ENCODE measurements at regions not wholly inside any gene's neighbourhood (a gene's known extent, or its start where the extent isn't known, plus 50 kb on each side); places are given as distances from the start of the nearest gene placed in this dataset.

DNA sequence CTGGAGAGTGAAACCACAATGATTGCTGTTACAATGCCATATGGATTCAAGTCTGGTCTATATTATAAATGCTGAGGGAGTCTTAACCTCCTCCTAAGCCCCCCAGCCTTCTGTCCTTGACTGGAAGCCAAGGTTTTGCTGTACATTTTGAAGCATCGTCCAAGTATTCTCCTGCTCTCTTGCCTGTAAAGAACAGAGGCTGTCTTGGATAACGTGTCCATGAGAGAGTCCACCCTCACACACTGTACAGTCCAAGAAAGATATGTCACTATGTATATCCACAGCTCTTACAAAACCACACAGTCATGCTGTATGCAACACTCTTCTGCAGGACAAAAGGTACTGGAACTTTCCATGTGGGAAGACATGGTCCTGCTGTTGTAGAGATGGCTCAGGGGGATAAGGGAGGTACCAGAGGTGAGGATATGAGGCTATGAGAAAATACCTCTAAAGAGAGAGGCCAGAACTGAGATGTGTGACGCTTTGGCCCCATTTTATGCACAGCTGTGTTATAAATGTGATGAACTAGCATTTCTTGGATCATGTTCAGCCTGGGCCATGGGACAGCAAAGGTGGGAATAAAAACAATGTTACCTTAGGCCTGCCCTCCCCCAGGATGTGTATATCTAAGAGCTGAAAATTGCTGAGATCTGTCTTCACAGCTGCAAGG is 678.6 kb downstream of the IQCM start:
- Histone ChIP-seq H3K4me1 (no peaks in the 10 kb centered on the region), H3K9me3 (no peaks in the 10 kb centered on the region), H3K4me3 (no peak overlapping the region), H3K36me3 (replicated peaks) (no peaks in the 10 kb centered on the region), H3K27me3 (ENCODE audit: low read depth) (no peaks in the 10 kb centered on the region)
- in situ Hi-C loops (cut with MboI; ENCODE audit: low sequenced_read_pairs), result no loop called here
- DNase-seq (ENCODE audit: low spot score in 2 of 2), result no peak

DNA sequence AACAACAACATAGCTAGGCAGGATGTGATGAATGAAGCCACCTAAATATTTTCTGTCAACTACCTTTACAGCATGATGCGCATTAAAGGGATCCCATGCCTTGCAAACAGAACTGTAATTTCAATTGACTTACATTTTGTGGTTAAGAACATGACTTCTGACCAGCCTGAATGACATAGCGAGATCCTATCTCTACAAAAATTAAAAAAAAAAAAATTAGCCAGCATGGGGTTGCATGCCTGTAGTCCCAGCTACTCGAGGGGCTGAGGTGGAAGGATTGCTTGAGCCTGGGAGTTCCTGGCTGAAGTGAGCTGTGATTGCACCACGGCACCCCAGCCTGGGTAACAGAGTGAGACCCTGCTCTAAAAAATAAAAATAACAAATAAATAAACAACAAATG is 680.6 kb downstream of the IQCM start:
- H3K4me3 ChIP-seq, result no peak overlapping the region
- no peaks in the 10 kb centered on the region for H3K27me3 ChIP-seq (ENCODE audit: low read depth)
- no peak for DNase-seq (ENCODE audit: low spot score in 2 of 2)
- in situ Hi-C loops (cut with MboI; ENCODE audit: low sequenced_read_pairs), result no loop called here
- no peaks in the 10 kb centered on the region for H3K9me3 ChIP-seq
- no peaks in the 10 kb centered on the region for H3K4me1 ChIP-seq
- H3K36me3 ChIP-seq (replicated peaks), result no peaks in the 10 kb centered on the region

DNA sequence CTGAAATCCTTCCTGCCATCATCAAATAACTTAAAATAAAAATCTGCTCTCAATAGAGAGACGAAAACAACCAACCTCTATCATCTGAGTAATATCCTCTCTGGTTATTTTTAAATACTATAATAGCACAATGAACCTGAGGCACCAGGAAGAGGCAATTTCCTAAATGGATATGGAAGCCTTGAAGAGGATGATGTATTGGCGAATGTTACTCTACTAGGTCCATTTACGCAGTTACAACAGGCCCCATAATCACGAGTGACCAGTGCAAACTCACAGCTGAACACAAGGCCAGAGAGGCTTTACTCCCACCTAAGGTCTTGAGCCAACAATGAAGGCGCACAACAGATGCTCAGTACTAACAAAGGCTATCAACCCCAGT is 678.8 kb upstream of the NR3C2 start:
- Histone ChIP-seq H3K36me3 (replicated peaks) (no peaks in the 10 kb centered on the region), H3K4me1 (no peaks in the 10 kb centered on the region), H3K27me3 (ENCODE audit: low read depth) (peaks cover 3% of the 10 kb centered on the region; the same call in 1 of the 2 replicates), H3K4me3 (no peak overlapping the region), H3K9me3 (no peaks in the 10 kb centered on the region)
- in situ Hi-C loops (cut with MboI; ENCODE audit: low sequenced_read_pairs), result no loop called here
- DNase-seq (ENCODE audit: low spot score in 2 of 2), result no peak

DNA sequence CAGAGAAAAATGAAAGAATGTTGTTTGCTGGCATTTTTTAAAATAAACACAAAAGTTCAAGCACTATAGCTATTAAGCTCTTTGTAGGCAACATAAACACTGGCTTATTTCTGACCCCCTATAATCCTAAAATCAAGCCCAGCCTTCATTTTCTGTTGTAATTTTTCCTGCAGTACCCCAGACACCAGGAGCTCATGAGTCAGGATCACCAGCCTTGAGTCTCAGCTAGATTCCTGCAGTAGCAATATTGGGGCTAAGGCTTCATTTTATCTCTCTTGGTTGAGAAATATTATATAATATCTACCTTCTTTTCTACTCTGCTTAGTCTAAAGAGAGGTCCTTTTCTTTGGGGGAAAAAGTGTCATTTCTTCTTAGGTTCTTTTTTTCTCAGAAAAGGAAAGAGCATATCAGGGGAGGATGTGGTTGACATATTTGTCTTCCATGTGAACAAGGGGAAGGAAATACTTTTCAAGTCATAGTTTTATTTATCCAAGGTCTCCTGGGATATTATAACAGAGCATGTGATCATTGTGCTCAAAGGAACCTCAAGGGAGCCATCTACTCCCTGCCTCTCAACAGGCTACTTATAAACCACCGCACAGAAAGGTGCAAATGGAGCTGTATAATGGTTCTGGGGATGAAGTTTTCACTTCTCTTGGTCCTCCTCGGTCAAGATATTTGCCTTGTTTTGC is 678.3 kb upstream of the NR3C2 start:
- Histone ChIP-seq H3K9me3 (no peaks in the 10 kb centered on the region), H3K4me3 (no peak overlapping the region), H3K27me3 (ENCODE audit: low read depth) (peaks cover 3% of the 10 kb centered on the region; the same call in 1 of the 2 replicates), H3K36me3 (replicated peaks) (no peaks in the 10 kb centered on the region), H3K4me1 (no peaks in the 10 kb centered on the region)
- in situ Hi-C loops (cut with MboI; ENCODE audit: low sequenced_read_pairs), result no loop called here
- no peak for DNase-seq (ENCODE audit: low spot score in 2 of 2)

DNA sequence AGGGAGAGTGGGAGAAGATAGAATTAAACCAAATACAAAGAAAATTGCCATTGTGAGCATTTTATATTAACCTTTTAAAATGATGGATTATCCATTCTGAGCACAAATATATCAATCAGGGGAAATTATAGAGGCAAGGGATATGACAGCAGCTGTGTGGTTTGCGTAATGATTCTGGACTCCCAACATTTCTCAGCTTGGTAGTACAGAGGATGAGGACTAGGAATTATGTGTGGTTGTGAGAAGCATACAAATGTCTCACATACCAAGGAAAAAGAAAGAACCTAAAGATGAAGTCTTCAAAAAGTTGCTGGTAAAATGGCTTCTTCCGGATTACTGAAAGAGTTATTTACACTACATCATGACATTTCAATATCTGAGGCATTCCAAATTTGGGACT is 674.6 kb upstream of the NR3C2 start:
- H3K27me3 ChIP-seq (ENCODE audit: low read depth), result peaks cover 3% of the 10 kb centered on the region; the same call in 1 of the 2 replicates
- no peaks in the 10 kb centered on the region for H3K4me1 ChIP-seq
- no peaks in the 10 kb centered on the region for H3K36me3 ChIP-seq (replicated peaks)
- no peaks in the 10 kb centered on the region for H3K9me3 ChIP-seq
- H3K4me3 ChIP-seq, result no peak overlapping the region
- in situ Hi-C loops (cut with MboI; ENCODE audit: low sequenced_read_pairs), result no loop called here
- no peak for DNase-seq (ENCODE audit: low spot score in 2 of 2)

DNA sequence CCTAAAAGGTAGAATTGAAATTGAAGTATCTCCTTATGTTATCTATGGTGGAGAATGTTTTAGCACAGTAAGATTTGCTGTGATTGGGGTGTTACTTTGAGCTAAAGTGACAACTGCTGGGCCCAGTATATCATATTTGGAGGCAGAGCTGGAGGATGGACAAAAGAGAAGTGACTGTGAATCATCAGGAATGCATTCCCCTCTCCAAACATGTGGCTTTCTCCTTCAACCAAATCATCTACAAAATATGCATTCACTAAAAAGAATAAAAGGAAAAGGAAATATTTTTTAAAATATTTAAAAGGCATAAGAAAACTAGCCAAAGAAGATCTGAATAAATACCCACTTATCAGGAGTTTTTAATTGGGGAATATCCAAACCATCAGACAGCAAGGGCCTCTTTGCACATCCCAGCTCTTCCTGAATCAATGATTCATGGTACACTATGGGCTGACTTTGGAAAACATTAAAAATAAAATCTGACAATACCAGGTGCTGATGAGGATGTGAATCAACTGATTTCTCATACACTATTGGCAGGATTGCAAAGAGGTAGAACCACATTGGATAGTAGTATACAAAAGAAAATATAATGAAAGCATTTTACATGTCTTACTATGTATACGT is 671.7 kb upstream of the NR3C2 start:
- Histone ChIP-seq H3K4me1 (no peaks in the 10 kb centered on the region), H3K4me3 (no peak overlapping the region), H3K9me3 (no peaks in the 10 kb centered on the region), H3K36me3 (replicated peaks) (no peaks in the 10 kb centered on the region), H3K27me3 (ENCODE audit: low read depth) (peaks cover 8% of the 10 kb centered on the region)
- DNase-seq (ENCODE audit: low spot score in 2 of 2), result no peak
- in situ Hi-C loops (cut with MboI; ENCODE audit: low sequenced_read_pairs), result no loop called here

DNA sequence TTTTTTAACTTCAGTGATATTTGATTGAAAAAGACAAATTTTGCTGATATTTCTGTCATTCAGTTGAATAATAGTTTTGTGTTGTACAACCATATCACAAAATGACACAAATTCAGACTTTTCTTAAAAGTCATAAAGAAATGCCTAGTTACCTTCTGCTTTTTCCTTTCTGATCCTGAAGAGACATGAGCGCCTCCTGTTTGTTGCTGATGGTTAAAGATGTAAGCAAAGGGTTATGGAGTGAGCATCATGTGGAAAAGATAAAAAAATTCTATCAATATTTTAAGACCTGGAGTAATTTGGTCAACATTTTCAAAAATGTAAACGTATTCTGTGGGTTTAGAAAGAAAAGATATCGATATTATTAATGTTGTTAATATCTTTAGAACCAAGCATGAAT is 669.9 kb upstream of the NR3C2 start:
- in situ Hi-C loops (cut with MboI; ENCODE audit: low sequenced_read_pairs), result no loop called here
- Histone ChIP-seq H3K4me1 (no peaks in the 10 kb centered on the region), H3K36me3 (replicated peaks) (no peaks in the 10 kb centered on the region), H3K27me3 (ENCODE audit: low read depth) (peaks cover 5% of the 10 kb centered on the region), H3K9me3 (no peaks in the 10 kb centered on the region), H3K4me3 (no peak overlapping the region)
- no peak for DNase-seq (ENCODE audit: low spot score in 2 of 2)

DNA sequence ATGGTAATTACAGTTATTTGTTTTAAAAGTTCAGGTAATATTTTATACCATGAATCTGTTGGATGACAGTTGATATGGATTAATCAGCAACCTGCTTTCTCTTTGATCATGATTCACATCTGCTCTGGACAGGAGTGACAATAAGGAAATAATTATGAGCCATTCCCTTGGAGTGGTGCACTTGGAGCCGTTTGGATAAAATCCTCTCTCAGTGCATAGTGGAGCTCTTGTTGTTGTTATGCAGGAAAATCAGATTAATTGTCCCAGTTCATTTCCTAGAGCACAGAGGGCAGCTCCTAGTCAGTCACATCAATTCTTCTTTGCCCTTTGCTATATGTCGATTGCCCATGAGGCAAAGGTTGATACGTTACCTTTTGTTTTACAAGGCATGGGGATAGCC is 668.3 kb upstream of the NR3C2 start:
- Histone ChIP-seq H3K9me3 (no peaks in the 10 kb centered on the region), H3K27me3 (ENCODE audit: low read depth) (peaks cover 7% of the 10 kb centered on the region), H3K4me1 (no peaks in the 10 kb centered on the region), H3K4me3 (no peak overlapping the region), H3K36me3 (replicated peaks) (no peaks in the 10 kb centered on the region)
- in situ Hi-C loops (cut with MboI; ENCODE audit: low sequenced_read_pairs), result no loop called here
- DNase-seq (ENCODE audit: low spot score in 2 of 2), result no peak

DNA sequence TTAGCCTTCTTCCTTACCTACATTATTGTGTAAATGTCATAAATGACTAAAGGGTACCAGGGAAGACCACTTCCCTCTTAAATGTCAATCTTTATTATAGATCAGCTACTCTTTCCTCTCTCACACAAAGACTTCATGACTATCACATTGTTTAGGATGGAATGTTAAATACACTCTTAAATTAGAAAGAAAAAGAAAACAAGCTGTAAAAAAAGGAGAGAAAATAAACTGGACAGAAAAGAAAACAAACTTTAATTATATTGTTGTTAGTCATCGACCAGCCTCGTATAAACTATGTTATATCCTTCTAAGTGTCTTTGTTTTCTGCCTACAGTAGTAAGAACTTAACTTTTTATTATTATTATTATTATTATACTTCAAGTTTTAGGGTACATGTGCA is 666.4 kb upstream of the NR3C2 start:
- DNase-seq (ENCODE audit: low spot score in 2 of 2), result peak in 1 of 2 experiments; percentile 26
- Histone ChIP-seq H3K9me3 (no peaks in the 10 kb centered on the region), H3K36me3 (replicated peaks) (no peaks in the 10 kb centered on the region), H3K4me3 (no peak overlapping the region), H3K27me3 (ENCODE audit: low read depth) (peaks cover 10% of the 10 kb centered on the region; the same call in 1 of the 2 replicates), H3K4me1 (no peaks in the 10 kb centered on the region)
- in situ Hi-C loops (cut with MboI; ENCODE audit: low sequenced_read_pairs), result no loop called here

DNA sequence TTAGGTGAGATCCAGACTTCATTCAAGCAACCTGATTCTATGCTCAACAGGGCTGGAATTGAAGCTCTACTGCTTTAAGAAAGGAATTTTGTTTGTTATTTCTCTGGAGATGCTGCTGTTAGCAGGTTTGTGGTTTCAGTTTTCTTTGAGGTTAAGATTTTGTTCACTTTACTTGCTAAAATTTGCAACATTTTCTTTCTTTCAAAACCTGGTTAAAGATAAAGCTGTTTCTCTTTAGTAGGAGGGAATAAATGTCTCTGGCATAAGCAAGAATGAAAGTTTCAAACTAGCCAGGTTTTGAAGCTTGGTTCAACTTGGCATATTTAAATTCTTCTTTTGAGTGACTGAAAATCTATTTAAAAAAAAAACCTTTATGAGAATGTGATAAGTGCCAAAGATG is 660.6 kb upstream of the NR3C2 start:
- H3K4me3 ChIP-seq, result no peak overlapping the region
- peaks cover 5% of the 10 kb centered on the region; the same call in 1 of the 2 replicates for H3K27me3 ChIP-seq (ENCODE audit: low read depth)
- in situ Hi-C loops (cut with MboI; ENCODE audit: low sequenced_read_pairs), result no loop called here
- no peaks in the 10 kb centered on the region for H3K4me1 ChIP-seq
- DNase-seq (ENCODE audit: low spot score in 2 of 2), result no peak
- H3K36me3 ChIP-seq (replicated peaks), result no peaks in the 10 kb centered on the region
- no peaks in the 10 kb centered on the region for H3K9me3 ChIP-seq

DNA sequence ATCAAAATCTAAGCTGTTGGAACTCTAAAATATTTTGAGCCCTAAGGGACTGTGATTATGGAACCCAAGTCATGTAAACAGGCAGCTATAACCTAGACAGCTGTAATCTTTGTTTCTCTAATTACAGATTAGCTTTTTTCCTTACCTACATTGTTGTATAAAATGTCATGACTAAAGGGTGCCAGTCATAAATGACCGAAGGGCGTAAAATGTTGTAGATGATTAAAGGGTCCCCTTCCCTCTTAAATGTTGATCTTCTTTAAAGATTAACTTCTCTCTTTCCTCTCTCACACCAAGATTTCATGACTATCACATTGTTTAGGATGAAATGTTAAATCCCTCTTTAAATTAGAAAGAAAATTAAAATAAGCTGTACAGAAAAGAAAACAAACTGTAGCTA is 659.4 kb upstream of the NR3C2 start:
- H3K4me3 ChIP-seq, result no peak overlapping the region
- in situ Hi-C loops (cut with MboI; ENCODE audit: low sequenced_read_pairs), result no loop called here
- no peaks in the 10 kb centered on the region; the same call in 1 of the 2 replicates for H3K9me3 ChIP-seq
- H3K4me1 ChIP-seq, result no peaks in the 10 kb centered on the region
- no peaks in the 10 kb centered on the region for H3K36me3 ChIP-seq (replicated peaks)
- H3K27me3 ChIP-seq (ENCODE audit: low read depth), result peaks cover 5% of the 10 kb centered on the region; the same call in 1 of the 2 replicates
- DNase-seq (ENCODE audit: low spot score in 2 of 2), result peak in 1 of 2 experiments; percentile 14

DNA sequence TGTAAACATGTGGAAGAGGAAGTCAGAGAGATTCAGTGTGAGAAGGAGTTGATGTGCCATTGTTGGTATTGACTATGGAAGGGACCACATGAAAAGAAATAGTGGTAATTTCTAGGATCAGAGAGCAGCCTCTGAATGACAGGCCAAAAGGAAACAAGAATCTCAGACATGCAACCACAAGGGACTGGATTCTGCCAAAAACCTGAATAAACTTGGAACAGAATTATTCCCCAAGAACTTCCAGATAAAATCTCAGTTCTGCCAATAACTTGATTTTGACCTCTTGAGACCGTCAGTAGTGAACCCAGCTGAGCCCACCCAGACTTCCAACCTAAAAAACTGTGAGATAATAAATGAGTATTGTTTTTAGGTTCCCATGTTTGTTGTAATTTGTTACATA is 653.6 kb upstream of the NR3C2 start:
- no peaks in the 10 kb centered on the region for H3K4me1 ChIP-seq
- in situ Hi-C loops (cut with MboI; ENCODE audit: low sequenced_read_pairs), result no loop called here
- no peaks in the 10 kb centered on the region for H3K27me3 ChIP-seq (ENCODE audit: low read depth)

DNA sequence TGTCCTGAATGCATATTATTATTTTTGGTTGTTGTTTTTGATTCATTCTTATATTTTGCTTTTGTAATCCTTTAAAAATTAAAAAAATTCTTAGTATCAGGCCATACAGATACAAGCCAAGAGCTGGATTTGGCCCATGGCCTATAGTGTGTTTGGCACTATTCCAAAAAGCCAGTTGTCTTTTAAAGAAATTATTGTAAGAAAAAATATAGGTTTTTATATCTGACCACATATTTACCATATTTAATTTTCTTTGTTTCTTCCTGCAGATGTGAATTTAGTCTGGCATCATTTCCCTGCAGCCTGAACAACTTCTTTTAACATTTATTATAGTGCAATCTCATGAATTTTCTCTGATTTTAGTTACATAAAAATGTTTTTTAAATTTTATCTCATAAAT is 652.8 kb upstream of the NR3C2 start:
- Histone ChIP-seq H3K27me3 (ENCODE audit: low read depth) (no peaks in the 10 kb centered on the region), H3K4me3 (no peak overlapping the region), H3K4me1 (no peaks in the 10 kb centered on the region), H3K9me3 (no peaks in the 10 kb centered on the region; the same call in none of the 2 replicates), H3K36me3 (replicated peaks) (no peaks in the 10 kb centered on the region)
- no peak for DNase-seq (ENCODE audit: low spot score in 2 of 2)
- in situ Hi-C loops (cut with MboI; ENCODE audit: low sequenced_read_pairs), result no loop called here

More for the DNA sequence above, 653.6 kb upstream of the NR3C2 start:
- DNase-seq (ENCODE audit: low spot score in 2 of 2), result no peak
- no peaks in the 10 kb centered on the region; the same call in none of the 2 replicates for H3K9me3 ChIP-seq
- no peak overlapping the region for H3K4me3 ChIP-seq
- no peaks in the 10 kb centered on the region for H3K36me3 ChIP-seq (replicated peaks)

DNA sequence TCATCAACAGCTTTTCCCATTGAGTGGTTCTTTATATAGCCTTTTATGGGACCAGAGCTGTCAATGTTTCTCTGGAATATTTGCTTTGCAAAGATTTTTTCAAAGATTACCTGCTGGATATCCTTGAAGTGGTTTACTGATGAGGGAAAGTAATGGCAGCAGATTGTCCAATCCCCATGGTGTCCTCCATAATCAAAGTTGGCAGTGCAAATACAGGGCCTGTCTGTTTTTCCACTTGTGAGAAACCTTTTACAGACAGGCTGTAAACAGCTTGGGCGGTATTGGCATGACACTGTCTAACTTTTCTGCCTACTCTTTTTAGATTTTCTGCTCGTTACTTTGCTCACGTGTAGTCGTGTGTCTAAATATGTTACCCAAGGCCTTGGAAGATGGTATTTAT is 641.9 kb upstream of the NR3C2 start:
- Histone ChIP-seq H3K4me3 (no peak overlapping the region), H3K9me3 (no peaks in the 10 kb centered on the region), H3K4me1 (no peaks in the 10 kb centered on the region), H3K36me3 (replicated peaks) (no peaks in the 10 kb centered on the region), H3K27me3 (ENCODE audit: low read depth) (no peaks in the 10 kb centered on the region)
- in situ Hi-C loops (cut with MboI; ENCODE audit: low sequenced_read_pairs), result no loop called here
- DNase-seq (ENCODE audit: low spot score in 2 of 2), result no peak
